PFSK-1 (cell line): ENCODE measurements at regions not wholly inside any gene's neighbourhood (a gene's known extent, or its start where the extent isn't known, plus 50 kb on each side); places are given as distances from the start of the nearest gene placed in this dataset.

ENCODE experiments used
- FOXP2 ChIP-seq: optimal IDR thresholded peaks from 2 replicates; pipeline ENCODE3; 2011; ENCODE audit warnings: borderline replicate concordance, control low read depth, inconsistent platforms; ENCODE audit not compliant: insufficient read depth; ENCODE audit errors: extremely low read length, extremely low read depth
- POLR2AphosphoS5 ChIP-seq: IDR thresholded peaks from 2 replicates; pipeline ENCODE4 v1.6.1; 2012; ENCODE audit warnings: low read depth, mild to moderate bottlenecking, control low read depth, low read length, moderate library complexity
- REST ChIP-seq, 2 experiments: IDR thresholded peaks; 2 replicates each; pipeline versions ENCODE4 v1.6.1 to v1.8.0; 2011 to 2012; ENCODE audit warnings: low read depth in 2 of 2, low read length in 2 of 2, control low read depth in 1 of 2, inconsistent platforms in 1 of 2, mild to moderate bottlenecking in 1 of 2, moderate library complexity in 1 of 2; ENCODE audit not compliant: insufficient read depth in 1 of 2
- SIN3A ChIP-seq: IDR thresholded peaks from 2 replicates; pipeline ENCODE4 v1.6.1; 2012; ENCODE audit warnings: mild to moderate bottlenecking, low read length, moderate library complexity, borderline replicate concordance; ENCODE audit not compliant: insufficient read depth
- TAF1 ChIP-seq: IDR thresholded peaks from 2 replicates; pipeline ENCODE4 v1.6.1; 2012; ENCODE audit warnings: low read length, control low read depth, borderline replicate concordance; ENCODE audit not compliant: insufficient read depth

- TF ChIP-seq POLR2AphosphoS5 (no peak), TAF1 (no peak), REST (IDR thresholded peaks at IDR 0.05; ENCODE audit: insufficient read depth in 1 of 2, low read depth in 2 of 2, low read length in 2 of 2) (peak in 1 of 2 experiments; percentile 78; a peak in 2 of 4 replicates), SIN3A (no peak), FOXP2 (no peak)
These were observed 1193.0 kb downstream of the SORCS1 start for GRCh38 chr10:105971460-105971859.
